Stimulated activated CD4-positive, alpha-beta T cell treated with anti-CD3 and anti-CD28 coated beads, Interleukin-4, amount 100 ng/mL, for 4 hours (primary cell): ENCODE measurements at regions not wholly inside any gene's neighbourhood (a gene's known extent, or its start where the extent isn't known, plus 50 kb on each side); places are given as distances from the start of the nearest gene placed in this dataset.

ENCODE experiments used
- DNase-seq, 2 experiments: peaks; one replicate each; pipeline ENCODE4 v3.0.0-alpha.2; 2020

DNA sequence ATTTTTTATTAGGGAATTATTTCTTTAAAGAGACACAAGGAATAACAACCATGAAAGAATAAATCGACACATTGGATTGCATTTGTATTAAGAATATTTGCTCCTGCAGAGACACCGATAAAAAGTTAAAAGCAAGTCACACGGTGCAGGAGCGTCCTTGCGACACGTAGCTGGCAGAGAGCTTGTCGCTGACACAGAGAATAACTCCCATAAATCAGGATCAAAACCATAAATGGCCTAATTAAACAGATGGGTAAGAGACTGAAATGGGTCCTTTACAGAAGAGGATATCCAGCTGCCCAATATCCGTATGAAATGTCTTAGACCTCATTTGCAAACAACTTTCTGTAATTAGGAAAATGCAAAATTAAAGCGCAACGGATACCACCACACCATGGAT, 126.1 kb upstream of the SNTG2 start:
- no peak for DNase-seq

DNA sequence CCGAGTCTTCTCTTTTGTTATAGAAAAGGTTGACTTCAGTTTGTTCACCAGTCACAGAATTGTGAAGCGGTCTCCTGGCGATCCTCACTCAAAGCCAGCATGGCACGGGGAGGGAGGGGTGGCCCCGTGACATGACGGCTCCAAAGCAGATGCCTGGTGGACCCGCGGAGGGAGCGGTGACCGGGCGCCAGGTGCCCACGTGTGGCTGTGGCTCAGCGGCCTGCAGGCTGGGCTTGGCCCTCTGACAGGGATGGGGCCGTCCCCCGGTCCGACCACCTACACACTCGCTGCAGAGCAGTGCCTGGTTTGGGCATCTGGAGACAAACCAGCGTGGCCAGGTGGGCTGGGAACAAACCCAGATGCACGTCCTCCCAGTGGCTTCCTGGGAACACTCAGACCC, 129.1 kb upstream of the SNTG2 start:
- DNase-seq = no peak

DNA sequence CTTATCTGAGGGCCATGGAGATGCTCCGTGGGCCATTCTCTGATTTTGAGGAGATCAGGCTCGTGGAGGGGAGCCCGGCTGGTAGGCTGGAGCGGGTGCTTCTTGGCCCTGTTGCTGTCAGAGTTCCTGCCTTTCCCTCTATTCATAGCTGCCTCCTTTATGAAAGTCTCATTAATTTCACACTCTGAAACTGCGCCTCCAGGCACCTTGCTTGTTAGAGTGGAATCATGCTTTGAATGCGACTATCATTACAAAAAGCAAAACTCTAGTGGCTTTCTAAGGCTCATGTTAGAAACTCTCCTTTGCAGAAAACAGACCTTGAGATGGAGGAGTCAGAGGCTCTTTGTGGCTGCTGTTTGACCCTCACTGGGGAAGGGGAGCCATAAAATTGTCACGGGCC, 131.0 kb upstream of the SNTG2 start:
- no peak for DNase-seq

DNA sequence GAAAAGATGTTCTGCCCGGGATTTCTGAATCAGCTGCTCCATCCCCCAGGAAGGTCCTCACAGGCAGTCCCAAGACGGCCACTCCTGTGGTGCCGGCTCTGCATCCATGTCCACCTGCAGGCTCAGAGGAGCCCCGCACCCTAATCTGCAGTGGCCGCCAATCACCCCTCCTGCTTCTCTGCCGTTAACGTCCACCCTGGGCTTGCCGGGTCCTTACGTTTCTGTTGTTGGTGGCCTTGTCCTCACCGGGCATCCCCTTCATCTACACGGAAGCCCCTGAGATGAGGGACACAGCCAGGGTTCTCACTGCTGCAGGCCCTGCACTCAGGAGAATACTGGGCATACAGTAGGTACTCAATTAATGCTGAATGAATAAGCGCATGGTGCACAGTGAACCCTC, 131.5 kb upstream of the SNTG2 start:
- DNase-seq = no peak

DNA sequence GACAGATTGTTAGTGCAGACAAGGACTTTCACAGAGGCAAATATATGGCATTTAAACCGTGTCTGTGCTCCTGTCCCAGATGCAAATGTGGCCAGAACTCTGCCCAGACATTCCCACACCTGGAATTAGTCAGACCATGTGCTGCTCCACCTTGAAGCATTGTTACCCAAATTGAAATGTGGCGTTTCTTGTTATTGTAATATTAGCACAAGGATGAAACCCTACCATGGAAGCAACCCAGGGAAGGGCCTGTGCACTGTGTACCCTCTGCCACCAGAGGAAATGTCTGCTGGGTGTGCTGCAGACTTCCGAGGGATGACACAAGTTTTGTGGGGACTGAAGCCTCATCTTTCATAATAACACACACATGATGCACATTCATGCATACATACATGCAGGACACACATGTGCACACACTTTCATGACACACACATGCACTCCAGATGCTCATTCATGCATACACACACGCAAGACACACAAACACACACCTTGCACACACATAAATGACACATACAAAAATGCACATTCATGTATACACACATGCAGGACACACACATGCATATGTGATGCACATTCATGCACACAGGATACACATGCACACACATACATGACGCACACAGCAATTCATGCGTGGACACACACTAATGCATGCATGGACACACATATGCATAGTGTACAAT, 133.2 kb upstream of the SNTG2 start:
- no peak for DNase-seq

DNA sequence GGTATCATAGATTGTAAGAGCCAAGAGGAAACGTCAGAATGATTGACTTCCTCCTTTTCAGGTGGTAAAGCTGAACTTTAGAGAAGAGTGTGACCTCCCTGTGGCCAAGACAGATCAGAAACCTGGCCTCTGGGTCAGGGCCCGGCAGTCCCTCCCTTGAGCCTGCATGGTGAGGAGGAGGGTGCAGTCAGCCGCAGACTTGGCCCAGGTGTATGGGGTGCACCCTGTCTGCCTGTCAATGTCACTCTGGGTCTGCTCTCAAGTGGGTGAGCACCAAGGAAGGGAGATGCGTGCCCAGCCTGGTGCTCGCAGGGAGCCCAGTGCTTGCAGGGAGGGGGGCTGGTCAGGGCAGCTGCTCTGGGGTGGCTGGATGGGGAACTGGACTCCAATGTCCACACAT, 134.4 kb upstream of the SNTG2 start:
- DNase-seq = no peak

DNA sequence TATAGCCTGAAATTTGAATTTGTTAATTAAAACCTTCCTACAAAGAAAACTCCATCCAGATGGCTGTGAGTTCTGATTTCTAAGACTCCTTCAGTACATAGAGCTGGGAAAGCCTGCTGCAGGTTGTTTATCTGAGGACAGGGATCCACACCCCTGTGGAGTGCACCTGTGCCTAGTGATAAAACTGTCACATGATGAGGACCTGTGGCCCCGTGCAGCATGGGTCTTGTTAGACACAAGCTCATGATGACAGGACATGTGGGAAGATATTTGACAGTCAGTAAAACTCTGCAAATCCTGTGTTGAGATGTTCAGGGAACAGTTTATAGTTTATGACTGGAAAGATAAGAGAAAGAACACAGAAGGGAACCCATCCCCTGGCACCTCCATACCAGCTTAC, 133.2 kb upstream of the TMEM18 start:
- DNase-seq = no peak

DNA sequence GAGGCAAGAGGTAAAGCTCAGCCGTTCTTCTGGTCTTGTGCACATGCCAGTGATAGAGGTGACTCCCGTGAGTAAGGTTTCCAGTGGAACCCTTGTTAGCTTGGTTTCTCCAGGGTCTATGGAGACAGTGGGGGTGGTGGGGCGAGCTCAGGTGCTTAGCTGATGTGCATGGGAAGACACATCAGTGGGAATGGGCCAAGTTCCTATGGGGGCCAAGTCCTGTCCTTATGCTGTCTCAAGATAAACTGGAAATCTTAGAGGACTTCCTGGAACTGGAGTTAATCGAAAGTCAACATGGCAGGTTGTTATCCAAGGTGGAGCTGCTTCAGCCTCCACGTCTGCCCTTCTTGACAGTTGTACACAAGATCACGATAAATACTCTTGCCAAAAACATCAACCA, 130.1 kb upstream of the TMEM18 start:
- DNase-seq = no peak

DNA sequence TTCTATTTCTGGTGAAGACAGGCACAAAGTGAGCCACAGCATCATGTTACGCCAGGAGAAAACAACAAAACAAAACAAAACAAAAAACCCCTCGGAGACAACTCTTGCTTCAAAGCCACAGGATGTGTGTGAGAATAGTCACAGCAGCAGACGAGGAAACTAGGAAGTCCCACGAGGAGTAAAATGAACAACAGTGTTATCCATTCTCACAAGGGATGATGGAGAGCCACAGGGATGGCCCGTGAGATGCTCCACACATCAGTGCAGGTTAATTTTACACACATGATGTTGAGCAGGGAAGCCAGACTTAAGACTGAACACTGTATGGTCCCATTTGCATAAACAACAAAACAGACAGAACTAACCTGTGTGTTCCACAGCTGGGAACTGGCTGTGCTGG, 128.5 kb upstream of the TMEM18 start:
- no peak for DNase-seq

DNA sequence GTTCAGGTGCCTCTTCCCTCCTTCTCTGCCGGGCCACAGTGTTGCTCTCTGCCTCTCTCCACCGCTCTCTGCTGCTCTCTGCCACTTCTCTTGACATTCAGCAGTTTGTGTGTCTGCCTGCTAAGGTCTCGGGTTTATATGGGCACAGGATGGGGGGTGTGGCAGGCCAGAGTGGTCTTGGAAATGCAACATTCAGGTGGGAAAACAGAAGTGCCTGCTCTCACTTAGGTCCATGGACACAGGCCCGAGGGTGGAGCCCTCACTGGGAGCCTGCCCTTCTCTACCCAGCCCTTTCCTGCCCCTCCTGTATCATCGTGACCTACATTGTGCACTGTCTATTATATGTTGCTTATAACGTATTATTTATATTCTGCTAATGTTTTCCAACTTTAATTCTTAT, 120.8 kb upstream of the TMEM18 start:
- no peak for DNase-seq

DNA sequence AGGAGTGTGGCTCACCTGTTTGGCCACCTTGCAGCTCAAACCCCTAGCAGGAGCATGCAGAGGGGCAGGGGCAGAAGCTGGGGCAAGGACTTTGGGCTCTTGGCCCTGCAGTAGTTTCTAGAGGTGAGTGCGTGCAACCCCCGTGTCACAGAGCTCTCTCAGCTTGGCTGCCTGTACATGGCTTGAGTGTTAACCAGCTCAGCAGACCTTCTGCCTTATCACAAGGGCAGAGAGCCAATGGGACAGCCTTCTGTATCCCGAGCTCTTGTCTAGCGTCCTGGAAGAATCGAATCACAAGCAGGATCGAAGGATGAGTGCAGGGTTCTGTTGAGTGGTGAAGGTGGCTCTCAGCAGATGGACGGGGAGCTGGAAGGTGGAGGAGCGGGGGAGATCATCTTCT, 120.3 kb upstream of the TMEM18 start:
- DNase-seq = no peak

DNA sequence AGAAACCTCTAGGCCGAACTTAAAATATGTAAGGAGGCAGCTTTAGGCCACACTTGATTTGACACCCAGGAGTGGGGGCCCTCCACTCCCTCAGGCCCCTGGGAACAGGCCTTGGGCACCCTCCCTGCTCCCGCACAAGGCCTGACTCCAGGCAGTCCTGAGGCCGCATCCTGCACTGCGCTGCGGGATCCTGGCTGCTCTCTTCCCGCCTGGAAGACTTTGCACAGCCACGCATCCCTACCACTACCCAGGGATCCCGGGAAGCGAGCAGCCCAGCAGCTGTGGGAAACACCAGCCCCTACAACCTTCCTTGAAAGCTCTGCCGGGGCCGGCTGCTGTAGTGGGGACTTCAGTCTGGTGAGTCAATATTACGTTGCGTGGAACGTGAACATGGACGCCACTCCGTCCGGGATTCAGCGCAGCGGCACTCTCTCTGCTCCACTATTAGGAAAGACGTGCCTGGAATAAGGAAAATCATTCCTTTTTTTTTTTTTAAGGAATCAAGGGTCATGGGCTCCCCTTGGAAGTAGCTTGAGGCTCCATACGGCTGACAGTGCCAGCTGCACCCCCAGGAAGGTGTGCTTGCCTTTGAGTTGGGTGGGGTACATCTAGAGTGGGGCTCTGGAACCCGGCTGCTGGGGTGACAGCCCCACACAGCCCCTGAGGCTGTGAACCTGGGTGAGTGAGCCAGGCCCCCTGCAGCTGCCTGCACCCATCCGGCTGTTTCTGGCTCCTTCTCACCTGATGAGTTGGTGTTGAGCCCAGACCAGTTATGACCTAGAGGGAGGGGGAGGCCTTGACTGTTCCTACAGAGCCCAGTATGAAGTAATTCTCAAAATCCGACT, 119.2 kb upstream of the TMEM18 start:
- DNase-seq = no peak

DNA sequence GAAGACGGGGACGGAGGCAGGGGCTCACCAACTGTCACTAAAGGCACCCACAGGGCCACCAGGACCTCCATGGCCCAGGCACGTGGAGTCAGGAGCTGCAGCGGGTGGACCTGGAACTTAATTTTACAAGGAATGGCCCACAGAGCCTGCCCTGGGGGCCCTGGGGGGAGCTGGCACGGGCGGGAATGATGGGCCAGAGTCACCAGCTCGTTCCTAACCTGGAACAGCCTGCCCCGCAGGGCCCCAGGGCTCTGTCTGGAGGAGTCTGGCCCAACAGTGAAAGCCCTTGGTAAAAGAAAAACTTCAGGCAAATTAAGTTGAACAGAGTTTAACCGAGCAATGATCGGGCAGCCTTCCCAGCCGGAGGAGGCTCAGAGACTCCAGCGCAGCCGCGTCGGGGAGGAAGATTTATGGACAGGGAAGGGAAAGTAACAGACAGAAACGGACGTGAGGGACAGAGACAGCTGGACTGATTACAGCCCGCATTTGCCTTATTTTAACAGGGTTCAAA, 118.4 kb upstream of the TMEM18 start:
- no peak for DNase-seq

DNA sequence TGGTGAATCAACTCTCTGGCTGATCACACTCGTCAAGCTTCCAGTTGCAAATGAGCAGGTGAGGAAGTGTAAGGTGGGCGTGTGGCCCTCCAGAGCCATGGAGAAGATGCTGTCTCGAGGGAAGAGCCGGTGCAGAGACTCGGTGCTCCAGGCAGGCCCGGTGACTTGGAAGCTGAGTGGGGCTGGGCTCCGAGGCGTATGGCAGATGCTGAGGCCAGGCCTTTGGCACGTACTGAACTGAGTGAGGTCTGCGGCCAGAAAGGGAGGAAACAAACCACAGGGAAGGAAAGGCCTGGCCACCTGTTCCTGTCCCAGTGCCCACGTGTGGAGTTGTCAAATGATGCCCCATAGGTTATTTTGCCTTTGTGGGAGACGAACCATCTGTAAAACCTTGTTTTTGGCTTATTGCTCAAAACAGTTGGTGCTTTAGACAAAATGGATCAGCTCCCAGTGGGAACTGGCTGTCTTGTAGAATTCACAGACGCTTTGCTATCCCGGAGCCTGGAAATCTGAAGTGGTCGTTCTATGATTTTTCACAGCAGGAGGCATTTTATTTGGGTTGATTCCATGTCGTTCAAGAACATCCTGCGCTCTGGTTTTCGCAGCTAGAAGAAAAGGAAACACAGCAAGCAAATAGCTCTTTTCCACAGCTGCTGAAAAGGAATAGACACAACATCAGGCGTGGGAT, 117.5 kb upstream of the TMEM18 start:
- DNase-seq = no peak

DNA sequence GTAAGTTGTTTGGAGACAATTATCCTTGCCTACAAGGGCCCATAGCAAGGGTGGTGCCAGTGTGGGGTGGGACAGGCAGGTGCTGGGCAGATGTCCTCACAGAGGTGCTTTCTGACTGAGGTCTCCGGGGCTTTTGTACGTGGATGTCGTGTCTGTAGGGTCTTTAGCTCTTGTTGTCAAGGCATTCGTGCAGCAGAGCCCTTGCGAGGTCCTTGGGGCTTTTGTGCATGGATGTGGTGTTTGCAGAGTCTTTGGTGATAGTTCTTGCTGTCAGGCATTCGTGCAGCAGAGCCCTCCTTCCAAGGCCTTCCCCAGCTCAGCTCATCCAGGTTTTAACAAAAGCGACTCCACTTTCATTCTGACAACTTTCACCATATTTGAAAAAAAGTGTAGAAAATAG, 116.0 kb upstream of the TMEM18 start:
- DNase-seq = no peak

DNA sequence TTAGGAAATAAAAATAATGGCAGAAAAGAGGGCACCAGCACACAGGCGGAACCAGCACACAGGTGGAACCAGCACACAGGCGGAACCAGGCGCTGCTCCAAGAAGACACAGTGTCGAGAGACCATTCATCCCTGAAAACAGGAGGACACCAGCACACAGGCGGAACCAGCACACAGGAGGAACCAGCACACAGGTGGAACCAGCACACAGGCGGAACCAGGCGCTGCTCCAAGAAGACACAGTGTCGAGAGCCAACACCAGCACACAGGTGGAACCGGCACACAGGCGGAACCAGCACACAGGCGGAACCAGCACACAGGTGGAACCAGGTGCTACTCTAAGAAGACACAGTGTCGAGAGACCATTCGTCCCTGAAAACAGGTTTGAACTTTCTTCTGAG, 115.5 kb upstream of the TMEM18 start:
- no peak for DNase-seq

DNA sequence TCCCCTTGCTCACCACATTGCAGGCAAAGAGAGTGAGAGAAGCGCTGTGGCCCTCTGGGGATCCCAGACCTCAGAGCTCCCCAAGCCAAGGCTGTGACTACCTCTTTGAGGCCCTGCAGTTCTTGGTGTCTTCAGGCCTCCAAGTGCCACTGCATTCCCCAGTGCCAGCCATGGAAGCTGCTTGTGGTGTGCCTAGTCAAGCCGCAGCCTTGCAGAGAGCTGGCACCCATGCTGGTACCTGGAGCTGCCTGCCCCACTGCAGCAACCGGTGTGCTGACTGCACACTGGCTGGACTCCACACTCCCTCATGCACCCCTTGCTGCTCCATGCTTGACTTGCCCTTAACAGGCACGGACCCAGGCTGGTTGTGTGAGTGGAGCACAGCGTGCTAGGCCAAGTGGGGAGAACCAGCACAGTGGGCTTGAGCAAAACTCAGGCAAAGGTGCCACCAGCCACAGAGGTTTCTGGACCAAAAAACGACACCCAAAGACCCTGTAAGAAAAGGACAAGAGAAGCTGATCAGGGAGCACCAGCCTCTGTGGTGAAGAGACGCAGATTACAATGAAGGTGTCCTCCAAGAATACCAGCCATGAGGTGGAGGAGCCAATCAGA, 113.5 kb upstream of the TMEM18 start:
- DNase-seq = no peak

DNA sequence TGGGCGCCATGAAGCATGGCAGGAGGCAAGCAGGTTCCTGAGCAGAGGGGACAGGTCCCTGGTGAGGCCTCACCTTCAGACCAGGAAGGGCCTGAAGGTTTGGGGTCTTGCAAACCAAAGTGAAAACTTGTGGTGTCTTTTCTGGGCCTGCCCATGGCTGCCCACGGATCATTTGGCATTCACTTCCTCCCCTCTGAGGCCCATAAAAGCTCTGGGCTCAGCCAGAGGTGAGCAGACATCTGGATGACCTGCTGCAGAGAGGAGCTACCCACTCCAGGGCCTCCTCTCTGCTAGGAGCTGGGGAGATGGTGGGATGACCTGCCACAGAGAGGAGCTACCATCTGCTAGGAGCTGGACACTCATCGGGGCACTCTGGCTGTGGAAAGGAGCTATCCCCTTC, 112.9 kb upstream of the TMEM18 start:
- DNase-seq = no peak

DNA sequence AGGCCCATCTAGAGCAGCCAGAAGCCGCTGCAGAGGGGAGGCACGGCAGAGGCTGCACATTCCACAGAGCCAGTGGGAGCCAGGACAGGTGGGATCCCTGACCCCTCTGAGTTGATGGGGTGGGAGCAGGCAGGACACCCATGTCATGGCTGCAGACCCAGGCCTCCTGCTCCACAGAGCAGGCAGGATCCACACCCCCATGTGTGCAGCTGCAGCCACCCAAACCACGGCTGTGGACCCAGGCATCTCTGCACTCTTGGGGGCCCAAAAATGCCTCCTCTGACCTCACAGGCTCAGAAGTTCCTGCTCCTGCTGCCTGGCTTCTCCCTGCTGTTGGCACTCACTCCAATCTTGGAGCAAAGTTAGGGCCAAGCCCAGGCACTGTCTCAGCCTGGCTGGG, 112.3 kb upstream of the TMEM18 start:
- DNase-seq = no peak

DNA sequence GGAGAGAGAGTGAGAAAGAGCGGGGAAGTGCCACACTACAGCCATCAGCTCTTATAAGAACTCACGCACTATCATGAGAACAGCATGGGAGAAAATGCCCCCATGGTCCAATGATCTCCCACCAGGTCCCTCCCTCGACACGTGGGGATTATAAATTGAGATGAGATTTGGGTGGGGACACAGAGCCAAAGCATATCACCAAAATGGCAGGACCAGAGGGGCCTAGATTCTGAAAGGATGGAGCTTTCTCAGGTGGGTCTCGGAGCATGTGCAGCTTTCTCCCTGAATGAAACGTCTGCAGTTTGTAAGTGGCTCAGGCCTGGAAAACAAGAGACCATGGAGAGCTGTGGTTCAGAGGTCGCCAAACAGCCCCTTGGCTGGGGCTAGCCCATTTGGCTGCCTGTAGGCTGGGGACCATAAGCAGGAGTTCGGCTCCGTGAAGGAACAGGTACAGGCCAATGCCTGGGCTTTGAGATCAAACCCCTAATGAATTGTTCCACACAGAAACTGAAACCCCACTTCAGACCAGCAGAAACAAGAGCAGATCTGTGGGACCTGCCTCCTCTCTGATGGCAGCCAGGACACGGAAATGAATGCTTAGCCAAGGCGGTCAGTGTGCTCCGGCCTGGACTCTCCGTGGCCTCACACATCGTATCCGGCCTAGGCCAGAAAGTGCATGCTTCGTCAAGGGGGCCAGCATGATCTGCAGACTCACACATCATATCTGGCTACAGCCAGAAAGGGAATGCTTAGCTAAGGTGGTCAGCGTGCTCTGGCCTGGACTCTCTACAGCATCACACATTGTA, 111.2 kb upstream of the TMEM18 start:
- no peak for DNase-seq

DNA sequence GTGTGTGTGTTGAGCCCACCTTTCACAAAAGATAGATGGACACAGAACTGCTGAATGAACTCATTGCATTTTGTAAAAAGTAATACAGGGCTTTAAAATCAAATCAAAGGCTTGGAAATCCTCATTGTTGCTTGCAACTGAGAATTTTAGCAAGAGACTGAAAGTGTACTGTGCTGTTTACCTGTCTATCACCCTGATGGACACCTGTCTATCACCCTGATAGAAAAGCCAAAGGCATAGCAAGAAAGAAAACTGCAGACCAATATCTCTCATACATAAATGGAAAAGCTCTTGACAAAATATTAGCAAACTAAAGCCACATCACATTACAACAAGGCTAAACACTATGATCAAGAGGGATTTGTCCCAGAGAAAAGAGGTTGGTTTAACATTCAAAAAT, 107.5 kb upstream of the TMEM18 start:
- DNase-seq = no peak

DNA sequence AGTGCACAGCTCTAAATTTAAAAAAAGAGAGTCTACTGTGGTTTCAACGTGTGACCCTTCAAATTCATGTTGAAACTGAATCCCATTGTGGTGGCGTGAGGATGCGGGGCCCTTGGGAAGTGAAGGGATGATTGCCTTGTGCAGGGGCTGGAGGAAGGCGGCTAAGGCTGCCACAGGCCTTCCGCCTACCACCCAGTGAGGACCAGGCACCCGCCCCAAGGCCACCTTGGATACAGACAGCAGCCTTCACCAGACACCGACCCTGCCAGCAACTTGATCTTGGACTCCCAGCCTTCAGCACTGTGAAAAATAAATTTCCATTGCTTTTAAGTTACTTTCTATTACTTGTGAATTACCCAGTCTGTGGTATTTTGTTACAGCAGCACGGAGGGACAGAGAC, 103.4 kb upstream of the TMEM18 start:
- no peak for DNase-seq

DNA sequence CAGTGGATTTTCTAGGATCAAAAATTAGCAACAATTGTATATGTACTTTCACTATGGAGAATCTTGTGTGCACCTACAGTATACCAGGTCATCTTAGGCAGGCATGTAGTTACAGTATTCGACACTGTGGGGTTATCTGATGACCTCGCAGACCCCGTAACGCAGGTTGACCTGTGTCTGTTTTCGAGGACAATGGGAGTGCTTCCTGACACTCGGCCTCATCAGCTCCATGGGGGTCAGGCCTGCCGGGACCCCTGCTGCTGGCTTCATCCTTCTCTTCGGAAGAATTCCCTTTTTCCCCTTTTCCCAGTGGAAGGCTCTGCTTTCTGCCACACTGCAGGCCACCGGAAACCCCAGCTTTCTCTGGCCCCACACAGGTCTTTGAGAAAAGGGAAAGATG, 102.8 kb upstream of the TMEM18 start:
- DNase-seq = no peak
